H1 (cell line): ENCODE measurements at regions not wholly inside any gene's neighbourhood (a gene's known extent, or its start where the extent isn't known, plus 50 kb on each side); places are given as distances from the start of the nearest gene placed in this dataset.

Experiments used
- CREB1 ChIP-seq: IDR thresholded peaks from 2 replicates; pipeline ENCODE4 v1.6.1; 2012; ENCODE audit warnings: inconsistent platforms
- CTCF ChIP-seq, 3 experiments: IDR thresholded peaks; 1 replicate in 2 of 3; 2 replicates in 1 of 3; pipeline versions ENCODE4 v1.5.1 to v1.6.1; 2011; ENCODE audit warnings: low read length in 3 of 3, mild to moderate bottlenecking in 3 of 3, inconsistent platforms in 2 of 3, low read depth in 1 of 3, moderate library complexity in 1 of 3; ENCODE audit not compliant: insufficient read depth in 1 of 3; ENCODE audit errors: control extremely low read depth in 1 of 3
- JUND ChIP-seq: IDR thresholded peaks from 2 replicates; pipeline ENCODE4 v1.6.1; 2011; ENCODE audit warnings: mild to moderate bottlenecking, improper control_type of control experiment, low read length
- RAD21 ChIP-seq, 2 experiments: IDR thresholded peaks in 1 of 2; conservative IDR thresholded peaks in 1 of 2; 2 replicates each; pipeline ENCODE4 v1.6.1; 2011; ENCODE audit warnings: low read depth in 2 of 2, low read length in 2 of 2, improper control_type of control experiment in 1 of 2, inconsistent platforms in 1 of 2, mild to moderate bottlenecking in 1 of 2, moderate library complexity in 1 of 2
- SP1 ChIP-seq: IDR thresholded peaks from 2 replicates; pipeline ENCODE4 v1.6.1; 2011; ENCODE audit warnings: low read depth, low read length
- TCF12 ChIP-seq: IDR thresholded peaks from 2 replicates; pipeline ENCODE4 v1.6.1; 2011; ENCODE audit warnings: low read depth, mild to moderate bottlenecking, low read length

GRCh38 chr2:238614376-238614775 lies 187.6 kb downstream of the ASB1 start:
- no peak for TF ChIP-seq TCF12
- TF ChIP-seq JUND: no peak
- TF ChIP-seq CTCF (IDR thresholded peaks at IDR 0.05; ENCODE audit: control extremely low read depth in 1 of 3, insufficient read depth in 1 of 3, low read depth in 1 of 3, low read length in 3 of 3): no peak
- no peak for TF ChIP-seq RAD21 (IDR thresholded peaks at IDR 0.05 in 1 of 2, conservative IDR thresholded peaks at IDR 0.05 in 1 of 2; ENCODE audit: low read depth in 2 of 2, low read length in 2 of 2)
- TF ChIP-seq CREB1: no peak
- TF ChIP-seq SP1: no peak
